ENCODE measurements at regions not wholly inside any gene's neighbourhood (a gene's known extent, or its start where the extent isn't known, plus 50 kb on each side); places are given as distances from the start of the nearest gene placed in this dataset.

DNA sequence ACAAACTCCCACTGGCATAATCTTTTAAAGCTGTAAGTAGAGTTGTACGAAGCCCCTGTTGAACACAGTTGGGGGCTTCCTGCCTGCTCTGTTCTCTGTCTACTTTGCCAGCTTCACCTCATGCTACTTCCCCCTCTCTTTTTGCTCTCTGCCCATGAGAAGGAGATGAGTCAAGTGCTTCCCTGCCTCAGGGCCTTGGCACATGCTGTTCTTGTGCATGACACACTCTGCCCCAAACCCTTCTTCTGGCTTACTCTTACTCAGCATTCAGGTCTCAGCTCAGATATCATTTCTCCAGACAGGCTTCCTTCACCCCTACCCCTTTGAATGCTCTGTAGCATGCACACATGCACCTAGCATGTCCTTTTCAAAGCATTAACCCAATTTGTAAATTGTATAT is 208.8 kb downstream of the FOXD2 start:
- WGBS, 2 experiments (ENCODE audit: extremely low coverage in 1 of 2, insufficient coverage in 1 of 2, insufficient read length in 1 of 2, insufficient replicate concordance in 2 of 2, low coverage in 1 of 2, low lambda C conversion rate in 2 of 2, missing lambda C conversion rate in 1 of 2), result 92% methylated on average over 1 of the region's 1 CpG; no CpG with 5 or more reads in 1 of the 2 experiments
- TF ChIP-seq KDM4A (IDR thresholded peaks at IDR 0.05; ENCODE audit: low read depth, low read length, severe bottlenecking), result no peak
- no peak for TF ChIP-seq CREB1 (IDR thresholded peaks at IDR 0.05)
- no peak for TF ChIP-seq NRF1 (IDR thresholded peaks at IDR 0.05; ENCODE audit: low read depth, low read length)
- TF ChIP-seq EGR1 (IDR thresholded peaks at IDR 0.05; ENCODE audit: borderline replicate concordance, low read depth, low read length), result no peak
- TF ChIP-seq SIRT6 (IDR thresholded peaks at IDR 0.05; ENCODE audit: low read length), result no peak
- TF ChIP-seq, protein P1, sequence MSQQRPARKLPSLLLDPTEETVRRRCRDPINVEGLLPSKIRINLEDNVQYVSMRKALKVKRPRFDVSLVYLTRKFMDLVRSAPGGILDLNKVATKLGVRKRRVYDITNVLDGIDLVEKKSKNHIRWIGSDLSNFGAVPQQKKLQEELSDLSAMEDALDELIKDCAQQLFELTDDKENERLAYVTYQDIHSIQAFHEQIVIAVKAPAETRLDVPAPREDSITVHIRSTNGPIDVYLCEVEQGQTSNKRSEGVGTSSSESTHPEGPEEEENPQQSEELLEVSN (IDR thresholded peaks at IDR 0.05), result no peak
- no peak for TF ChIP-seq PHF8 (conservative IDR thresholded peaks at IDR 0.05; ENCODE audit: low read depth, low read length)
- no peak for TF ChIP-seq KDM1A (IDR thresholded peaks at IDR 0.05; ENCODE audit: borderline replicate concordance, low read length)
- no peak for TF ChIP-seq MAFK (IDR thresholded peaks at IDR 0.05; ENCODE audit: low read depth, low read length)
- TF ChIP-seq SP4 (IDR thresholded peaks at IDR 0.05; ENCODE audit: low read length), result no peak
- TF ChIP-seq ZNF274 (IDR thresholded peaks at IDR 0.05; ENCODE audit: borderline replicate concordance, extremely low read depth, low read length), result no peak
- no peak for TF ChIP-seq RAD21 (IDR thresholded peaks at IDR 0.05 in 1 of 2, conservative IDR thresholded peaks at IDR 0.05 in 1 of 2; ENCODE audit: low read depth in 2 of 2, low read length in 2 of 2)
- no peak for TF ChIP-seq RFX5 (IDR thresholded peaks at IDR 0.05; ENCODE audit: borderline replicate concordance, low read depth, low read length)
- no peak for TF ChIP-seq CHD1 (IDR thresholded peaks at IDR 0.05; ENCODE audit: low read depth, low read length)
- TF ChIP-seq TBP (IDR thresholded peaks at IDR 0.05; ENCODE audit: low read depth, low read length), result no peak

More for the DNA sequence above, 208.8 kb downstream of the FOXD2 start:
- Histone ChIP-seq H3K23me2 (ENCODE audit: low read depth, low read length) (no peaks in the 10 kb centered on the region), H2BK12ac (ENCODE audit: low read depth, low read length) (no peak overlapping the region), H3K14ac (ENCODE audit: insufficient read length) (no peak overlapping the region), H4K20me1 (replicated peaks in 1 of 2; ENCODE audit: control insufficient read depth in 1 of 2, insufficient read depth in 2 of 2, low read length in 2 of 2) (no peaks in the 10 kb centered on the region), H3K4ac (replicated peaks; ENCODE audit: insufficient read length, low read depth, low read length) (no peak overlapping the region), H3K27me3 (replicated peaks in 1 of 4; ENCODE audit: control insufficient read depth in 3 of 4, extremely low read depth in 1 of 4, insufficient read depth in 3 of 4, low read length in 3 of 4) (peaks cover 0 to 3% (median 0%) of the 10 kb centered on the region in 4 experiments; a peak in 1 of 7 replicates), H2BK15ac (ENCODE audit: low read length) (no peak overlapping the region), H3K23ac (ENCODE audit: insufficient read length) (no peak overlapping the region), H2BK120ac (replicated peaks; ENCODE audit: low read depth, low read length) (no peak overlapping the region), H4K8ac (ENCODE audit: extremely low read depth, insufficient read depth, low read length) (no peak overlapping the region), H4K91ac (replicated peaks; ENCODE audit: insufficient read length, low read length) (no peak overlapping the region), H3K18ac (ENCODE audit: extremely low read depth, low read length) (no peak overlapping the region), H3K27ac (ENCODE audit: low read depth, low read length) (no peak overlapping the region), H2AK5ac (ENCODE audit: low read depth, low read length) (no peak overlapping the region), H3K4me3 (ENCODE audit: extremely low read depth in 1 of 4, insufficient read depth in 2 of 4, low read depth in 3 of 4, low read length in 4 of 4) (no peak overlapping the region), H3K9me3 (ENCODE audit: insufficient read depth in 2 of 2, low read depth in 1 of 2, low read length in 1 of 2) (no peaks in the 10 kb centered on the region), H4K5ac (ENCODE audit: insufficient read length, low read depth, low read length) (no peak overlapping the region), H3K9ac (replicated peaks in 1 of 4; ENCODE audit: extremely low read depth in 1 of 4, low read depth in 3 of 4, low read length in 3 of 4) (no peak overlapping the region), H2BK5ac (ENCODE audit: low read depth, low read length) (no peak overlapping the region), H3K4me1 (replicated peaks in 1 of 4; ENCODE audit: control insufficient read depth in 3 of 4, insufficient read depth in 4 of 4, low read length in 3 of 4) (no peaks in the 10 kb centered on the region), H2AFZ (ENCODE audit: low read length) (no peak overlapping the region), H2BK20ac (ENCODE audit: low read length) (no peak overlapping the region), H3K79me2 (ENCODE audit: control insufficient read depth in 1 of 2, insufficient read depth in 2 of 2, low read length in 2 of 2) (no peaks in the 10 kb centered on the region), H3K36me3 (ENCODE audit: control insufficient read depth in 2 of 4, insufficient read depth in 4 of 4, low read length in 3 of 4) (no peaks in the 10 kb centered on the region), H3K56ac (replicated peaks; ENCODE audit: insufficient read length, low read depth, low read length) (no peak overlapping the region), H3K79me1 (ENCODE audit: low read depth, low read length) (no peaks in the 10 kb centered on the region), H3K4me2 (ENCODE audit: insufficient read depth in 1 of 2, low read depth in 2 of 2, low read length in 2 of 2) (no peak overlapping the region)
- ChIA-PET CTCF (ENCODE audit: partially characterized antibody) (interaction anchor here (0.9 to 3.1 kb wide), 6 partner anchors 9 to 91 kb away, joined by 3 to 12 read pairs (median 4); no protein-coding TSS in a partner anchor), POLR2A (ENCODE audit: partially characterized antibody) (no interaction called here)
- DNase-seq (ENCODE audit: low read depth in 1 of 2, low spot score in 2 of 2), result no peak
- no peak for FAIRE-seq

All from H1 (cell line).